ENCODE measurements at regions not wholly inside any gene's neighbourhood (a gene's known extent, or its start where the extent isn't known, plus 50 kb on each side); places are given as distances from the start of the nearest gene placed in this dataset.
"Not testable (repeated sequence)": the region's sequence is repeated elsewhere in the genome, so short reads cannot be mapped to it uniquely, and the experiment has no call there.

- no peak for DNase-seq
Observed at GRCh38 chr2:204365811-204366210, 179.5 kb upstream of the PARD3B start.

GRCh38 chr2:204367466-204367865 is 177.8 kb upstream of the PARD3B start:
- DNase-seq: no peak

- DNase-seq: no peak
Observed at GRCh38 chr2:204370172-204370718, 175.0 kb upstream of the PARD3B start.

GRCh38 chr2:204373942-204374341 is 171.3 kb upstream of the PARD3B start:
- no peak for DNase-seq

GRCh38 chr2:204380141-204380881 is 165.0 kb upstream of the PARD3B start:
- DNase-seq: no peak

GRCh38 chr2:204386668-204387067 is 158.6 kb upstream of the PARD3B start:
- no peak for DNase-seq

GRCh38 chr2:204389120-204389519 is 156.2 kb upstream of the PARD3B start:
- no peak for DNase-seq

- DNase-seq: no peak
Observed at GRCh38 chr2:204389856-204390255, 155.4 kb upstream of the PARD3B start.

GRCh38 chr2:204395539-204395938 is 149.7 kb upstream of the PARD3B start:
- DNase-seq: no peak

GRCh38 chr2:204401114-204401513 is 144.2 kb upstream of the PARD3B start:
- DNase-seq: no peak

GRCh38 chr2:204407204-204408014 is 137.9 kb upstream of the PARD3B start:
- no peak for DNase-seq

- DNase-seq: not testable (repeated sequence)
Observed at GRCh38 chr2:204412782-204413181, 132.5 kb upstream of the PARD3B start.

- no peak for DNase-seq
Observed at GRCh38 chr2:204415406-204416181, 129.7 kb upstream of the PARD3B start.

GRCh38 chr2:204416236-204416635 is 129.0 kb upstream of the PARD3B start:
- no peak for DNase-seq

GRCh38 chr2:204425821-204426220 is 119.5 kb upstream of the PARD3B start:
- no peak for DNase-seq

- no peak for DNase-seq
Observed at GRCh38 chr2:204428675-204429074, 116.6 kb upstream of the PARD3B start.

- no peak for DNase-seq
Observed at GRCh38 chr2:204431529-204431928, 113.7 kb upstream of the PARD3B start.

GRCh38 chr2:204432196-204432595 is 113.1 kb upstream of the PARD3B start:
- no peak for DNase-seq

GRCh38 chr2:204434660-204435462 is 110.4 kb upstream of the PARD3B start:
- no peak for DNase-seq

- no peak for DNase-seq
Observed at GRCh38 chr2:204436230-204436629, 109.0 kb upstream of the PARD3B start.

GRCh38 chr2:204437408-204437807 is 107.9 kb upstream of the PARD3B start:
- DNase-seq: no peak

All from inflammatory macrophage (primary cell).